HEK293T (cell line): ENCODE measurements at regions not wholly inside any gene's neighbourhood (a gene's known extent, or its start where the extent isn't known, plus 50 kb on each side); places are given as distances from the start of the nearest gene placed in this dataset.
"Not testable (repeated sequence)": the region's sequence is repeated elsewhere in the genome, so short reads cannot be mapped to it uniquely, and the experiment has no call there.

Experiments
- ARNT ChIP-seq: fragments of 450-650 bp; IDR thresholded peaks from 2 replicates; pipeline ENCODE4 v1.6.1; 2017; ENCODE audit warnings: mild to moderate bottlenecking
- BHLHE40 ChIP-seq: fragments of 450-650 bp; IDR thresholded peaks from 2 replicates; pipeline ENCODE4 v1.6.1; 2016; ENCODE audit warnings: mild to moderate bottlenecking, moderate library complexity, borderline replicate concordance
- ELF4 ChIP-seq: fragments of 450-650 bp; IDR thresholded peaks from 2 replicates; pipeline ENCODE4 v1.6.1; 2017; ENCODE audit warnings: antibody characterized with exemption
- FOXK2 ChIP-seq: fragments of 450-650 bp; IDR thresholded peaks from 2 replicates; pipeline ENCODE4 v1.6.1; 2016; ENCODE audit warnings: mild to moderate bottlenecking
- FOXM1 ChIP-seq: fragments of 450-650 bp; IDR thresholded peaks from 2 replicates; pipeline ENCODE4 v1.6.1; 2017; ENCODE audit warnings: mild to moderate bottlenecking, borderline replicate concordance
- HDGF ChIP-seq: fragments of 450-650 bp; IDR thresholded peaks from 2 replicates; pipeline ENCODE4 v1.6.1; 2017; ENCODE audit warnings: antibody characterized with exemption, borderline replicate concordance
- L3MBTL2 ChIP-seq: fragments of 450-650 bp; conservative IDR thresholded peaks from 2 replicates; pipeline ENCODE4 v1.6.1; 2016; ENCODE audit warnings: mild to moderate bottlenecking
- LEF1 ChIP-seq: fragments of 450-650 bp; IDR thresholded peaks from 2 replicates; pipeline ENCODE4 v1.6.1; 2017; ENCODE audit warnings: mild to moderate bottlenecking, borderline replicate concordance
- NFRKB ChIP-seq: fragments of 450-650 bp; IDR thresholded peaks from 2 replicates; pipeline ENCODE4 v1.6.1; 2016; ENCODE audit warnings: mild to moderate bottlenecking, moderate library complexity
- SP1 ChIP-seq: fragments of 450-650 bp; IDR thresholded peaks from 2 replicates; pipeline ENCODE4 v1.6.1; 2017
- SUZ12 ChIP-seq: fragments of 450-650 bp; IDR thresholded peaks from 2 replicates; pipeline ENCODE4 v1.6.1; 2016; ENCODE audit warnings: mild to moderate bottlenecking
- TARDBP ChIP-seq: fragments of 450-650 bp; IDR thresholded peaks from 2 replicates; pipeline ENCODE4 v1.6.1; 2016
- ZNF384 ChIP-seq: fragments of 450-650 bp; IDR thresholded peaks from 2 replicates; pipeline ENCODE4 v1.6.1; 2016

- TF ChIP-seq L3MBTL2, SUZ12, FOXK2, FOXM1, ELF4, HDGF, LEF1, ARNT, BHLHE40, TARDBP, ZNF384, NFRKB, SP1: not testable (repeated sequence)
Observed at GRCh38 chr5:82872321-82873288, 204.6 kb downstream of the TMEM167A start.
